SH-SY5Y (cell line): ENCODE measurements at regions not wholly inside any gene's neighbourhood (a gene's known extent, or its start where the extent isn't known, plus 50 kb on each side); places are given as distances from the start of the nearest gene placed in this dataset.

Experiments used
- GATA2 ChIP-seq: IDR thresholded peaks from 2 replicates; pipeline ENCODE4 v1.6.1; 2011; ENCODE audit warnings: mild to moderate bottlenecking, low read depth, low read length
- GATA3 ChIP-seq: IDR thresholded peaks from 2 replicates; pipeline ENCODE4 v1.6.1; 2011; ENCODE audit warnings: low read depth, mild to moderate bottlenecking, low read length, moderate library complexity

DNA sequence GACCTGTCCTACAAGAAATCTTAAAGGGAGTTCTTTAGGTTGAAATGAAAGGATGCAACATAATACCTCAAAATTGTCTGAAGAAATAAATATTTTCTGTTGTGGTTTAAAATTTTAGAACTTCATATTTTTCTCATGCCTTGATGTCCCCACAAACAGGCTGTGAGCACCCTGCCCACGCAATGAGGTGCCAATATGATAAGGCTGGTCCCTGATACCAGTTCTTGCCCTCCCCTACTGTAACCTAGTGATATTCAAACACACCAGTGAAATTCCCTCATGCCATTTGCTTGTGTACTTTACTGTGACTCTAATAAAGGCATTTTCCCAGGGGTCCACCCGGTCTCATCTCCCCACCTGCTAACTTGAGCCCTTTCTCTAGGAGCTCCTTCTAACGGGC lies 67.3 kb upstream of the SIRPG start:
- TF ChIP-seq GATA2 = no peak
- no peak for TF ChIP-seq GATA3

GRCh38 chr20:1722513-1723050 lies 65.0 kb upstream of the SIRPG start:
- TF ChIP-seq GATA2 = no peak

DNA sequence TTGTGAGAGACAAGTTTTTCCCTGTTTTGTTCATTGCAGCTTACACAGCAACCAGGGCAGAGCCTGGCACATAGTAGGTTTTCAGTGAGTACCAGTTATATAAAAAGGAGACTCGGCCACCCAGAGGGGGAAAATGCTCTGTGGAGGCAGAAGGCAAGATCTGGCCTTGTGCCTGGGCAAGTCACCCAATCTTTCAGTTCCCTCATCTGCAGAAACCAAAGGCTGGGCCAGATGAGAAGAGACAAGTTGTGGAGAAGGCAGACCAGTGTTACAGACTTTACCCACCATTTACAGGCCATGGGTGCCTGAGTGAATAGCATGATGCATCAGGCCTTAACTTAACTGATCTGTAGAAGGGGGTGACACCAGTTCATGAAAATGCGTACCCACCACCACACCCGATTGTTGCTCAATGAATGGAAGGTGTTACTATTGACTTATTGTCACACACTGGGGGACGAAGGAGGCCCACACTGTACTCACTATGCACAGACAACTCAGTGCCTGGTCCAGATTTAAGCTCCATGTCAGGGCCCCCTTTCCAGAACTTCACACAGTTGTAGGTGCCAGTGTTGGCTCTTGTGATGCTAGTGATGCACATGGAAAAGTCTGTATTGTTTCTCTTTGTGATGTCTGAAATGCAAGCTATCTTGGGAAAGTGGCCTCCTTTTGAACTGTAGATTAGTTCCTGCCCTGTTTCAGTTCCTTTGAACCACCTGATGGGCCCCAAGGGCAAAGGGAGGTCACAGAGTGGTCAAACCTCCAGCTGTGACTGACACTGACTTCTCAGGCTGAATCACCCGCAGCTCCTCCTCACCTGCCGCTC lies 64.3 kb upstream of the SIRPG start:
- TF ChIP-seq GATA2 (no peak), GATA3 (no peak)

DNA sequence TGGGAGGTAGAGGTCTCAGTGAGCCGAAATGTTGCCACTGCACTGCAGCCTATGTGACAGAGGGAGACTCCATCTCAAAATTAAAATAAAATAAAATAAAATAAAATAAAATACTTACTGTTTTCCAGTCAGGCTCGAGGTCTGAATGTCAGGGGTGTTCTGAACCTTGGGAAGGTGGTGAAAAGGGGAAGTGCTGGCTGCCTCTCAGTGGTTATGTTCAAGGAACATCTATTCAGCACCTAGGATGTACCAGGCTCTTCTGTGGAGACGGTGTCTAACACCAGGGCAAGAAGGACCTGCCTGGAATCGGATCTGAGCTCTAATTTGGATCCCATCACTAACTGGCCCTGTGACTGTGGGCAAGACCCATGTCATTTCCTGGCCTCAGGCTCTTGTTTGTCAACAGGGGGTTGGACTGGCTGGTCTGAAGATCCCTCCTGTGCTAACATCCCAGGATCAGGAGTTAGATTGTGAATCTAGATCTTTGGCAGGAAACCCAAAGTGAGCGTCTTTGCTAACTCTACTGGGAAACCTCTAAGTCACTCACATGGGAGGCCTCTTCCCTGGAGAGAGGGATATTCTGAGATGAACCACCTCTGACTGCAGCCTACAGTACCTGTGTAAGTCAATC lies 63.4 kb upstream of the SIRPG start:
- TF ChIP-seq GATA3 = no peak
- no peak for TF ChIP-seq GATA2

- TF ChIP-seq GATA3 (no peak), GATA2 (no peak)
These were observed 62.6 kb upstream of the SIRPG start for GRCh38 chr20:1720226-1720625.

GRCh38 chr20:1718604-1719384 lies 61.2 kb upstream of the SIRPG start:
- TF ChIP-seq GATA3 (no peak), GATA2 (no peak)

DNA sequence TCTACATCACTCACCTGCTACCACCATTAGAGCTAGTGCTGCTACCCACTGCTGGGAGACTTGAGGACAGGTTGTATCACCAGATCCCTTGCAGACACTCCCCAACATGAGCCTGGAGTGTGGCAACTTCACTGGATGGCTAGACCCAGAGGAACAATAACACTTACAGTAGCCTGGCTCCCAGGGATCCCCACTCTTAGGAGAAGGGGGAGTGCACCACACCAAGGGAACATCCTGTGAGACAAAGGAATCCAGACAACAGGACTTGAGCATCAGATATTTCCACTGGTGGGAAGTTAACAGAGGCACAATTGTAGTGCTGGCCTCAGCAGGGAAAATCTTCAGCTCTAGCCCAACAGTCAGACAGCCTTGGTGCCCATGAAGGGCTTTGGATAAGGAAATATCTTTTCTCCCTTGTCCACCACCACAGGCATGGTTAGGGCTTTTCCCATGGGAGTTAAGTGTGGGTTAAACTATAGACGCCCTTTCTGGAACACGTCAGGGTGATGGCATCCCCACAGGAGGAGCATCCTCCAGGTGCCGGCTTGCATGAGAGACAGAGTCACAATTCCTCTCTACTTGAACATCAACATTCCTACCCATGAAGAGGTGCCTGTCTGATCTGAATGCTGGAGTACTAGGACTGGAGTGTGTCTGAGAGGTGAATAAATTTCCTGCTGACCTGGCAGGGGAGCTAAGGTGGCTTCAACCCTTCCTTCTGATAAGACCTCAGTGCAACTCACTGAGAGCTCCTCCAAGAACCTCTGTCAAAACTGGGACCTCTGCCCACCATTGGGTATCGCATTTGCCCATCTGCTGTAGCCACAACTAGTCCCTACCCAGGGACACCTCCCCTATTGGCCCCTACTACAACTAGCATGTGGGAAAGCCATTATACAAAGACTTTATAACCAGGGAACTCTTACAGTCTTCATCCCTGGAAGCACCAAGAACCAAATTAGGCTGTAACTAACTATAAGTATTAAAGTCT lies 55.4 kb upstream of the SIRPG start:
- no peak for TF ChIP-seq GATA2
- TF ChIP-seq GATA3 = no peak

DNA sequence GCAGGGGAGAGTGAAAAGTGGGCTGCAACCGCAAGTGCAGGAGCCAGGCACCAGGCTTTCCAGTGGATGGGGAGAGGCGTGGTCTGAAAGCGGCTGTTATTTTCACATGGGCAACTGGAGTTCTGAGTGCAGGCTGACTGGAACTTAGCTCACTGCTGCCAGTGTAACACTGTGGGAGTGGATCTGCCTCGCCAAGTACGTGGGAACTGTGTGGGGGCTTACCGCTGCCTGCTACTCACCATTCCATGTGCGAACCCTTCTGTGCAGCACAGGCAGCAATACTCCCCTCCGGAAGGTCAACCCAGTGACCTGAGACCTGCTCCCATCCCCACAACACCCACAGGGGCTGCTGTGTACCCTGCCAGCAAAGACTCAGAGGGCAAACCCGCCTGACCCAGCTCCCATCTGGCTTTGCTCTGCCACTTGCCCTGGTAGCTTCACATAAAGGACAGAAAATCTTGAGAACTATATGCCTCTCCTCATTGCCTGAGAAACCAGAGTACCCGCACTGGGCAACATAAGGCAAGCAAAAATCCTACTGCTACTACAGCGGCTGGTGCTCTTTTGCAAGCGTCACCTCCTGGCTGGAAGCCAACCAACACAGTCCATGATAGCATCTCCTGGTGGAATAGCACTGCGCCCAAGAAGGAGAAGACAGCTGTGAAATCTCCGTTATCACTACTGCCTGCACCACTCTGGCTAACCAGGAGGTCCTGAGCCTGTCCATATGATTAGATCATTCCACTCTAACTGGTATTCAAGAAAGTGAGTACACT lies 54.4 kb upstream of the SIRPG start:
- TF ChIP-seq GATA2 (peak; percentile 57; the same call in 1 of the 2 replicates), GATA3 (no peak)

DNA sequence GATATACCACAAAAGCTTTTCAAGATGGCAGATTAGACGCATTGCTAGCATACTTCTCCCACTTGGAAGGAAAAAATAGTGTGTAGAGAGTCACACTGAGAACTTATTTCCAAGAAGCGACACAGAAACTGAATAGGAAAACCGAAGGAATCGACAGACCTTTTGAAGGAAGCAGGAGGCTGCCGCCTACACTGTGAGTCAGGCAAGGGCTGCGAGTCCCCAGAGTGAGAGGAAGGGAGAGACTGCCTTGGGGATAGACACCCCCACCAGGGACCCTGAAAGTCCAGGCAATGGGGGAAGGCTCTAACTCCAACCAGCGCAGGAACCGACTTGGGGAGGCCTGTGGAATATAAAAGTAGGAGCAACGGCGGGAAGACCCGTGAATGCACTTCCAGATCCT lies 53.7 kb upstream of the SIRPG start:
- no peak for TF ChIP-seq GATA2
- TF ChIP-seq GATA3 = no peak

- TF ChIP-seq GATA2 (no peak), GATA3 (no peak)
These were observed 52.9 kb upstream of the SIRPG start for GRCh38 chr20:1710484-1710883.

- TF ChIP-seq GATA2 (no peak), GATA3 (no peak)
These were observed 50.2 kb upstream of the SIRPG start for GRCh38 chr20:1707588-1708449.
